Glutamatergic neuron (in vitro differentiated cells): ENCODE measurements at regions not wholly inside any gene's neighbourhood (a gene's known extent, or its start where the extent isn't known, plus 50 kb on each side); places are given as distances from the start of the nearest gene placed in this dataset.
"Not testable (repeated sequence)": the region's sequence is repeated elsewhere in the genome, so short reads cannot be mapped to it uniquely, and the experiment has no call there.

Source experiments
- DNase-seq: peaks from one replicate; pipeline ENCODE4 v3.0.0; 2022
- H3K27ac Mint-ChIP-seq: one replicate; pipeline ENCODE4 v1.8.0; 2020; ENCODE audit warnings: mild to moderate bottlenecking, mixed read lengths, inconsistent platforms; ENCODE audit not compliant: unreplicated experiment
- H3K27me3 Mint-ChIP-seq: one replicate; pipeline ENCODE4 v1.8.0; 2020; ENCODE audit warnings: mild to moderate bottlenecking, moderate library complexity, mixed read lengths, inconsistent platforms; ENCODE audit not compliant: unreplicated experiment
- H3K36me3 Mint-ChIP-seq: one replicate; pipeline ENCODE4 v1.8.0; 2020; ENCODE audit warnings: mild to moderate bottlenecking, mixed read lengths, inconsistent platforms; ENCODE audit not compliant: unreplicated experiment
- H3K4me1 Mint-ChIP-seq: one replicate; pipeline ENCODE4 v1.8.0; 2020; ENCODE audit warnings: mild to moderate bottlenecking, low read depth, mixed read lengths, inconsistent platforms; ENCODE audit not compliant: unreplicated experiment
- H3K4me3 Mint-ChIP-seq: one replicate; pipeline ENCODE4 v1.8.0; 2020; ENCODE audit warnings: mild to moderate bottlenecking, mixed read lengths, inconsistent platforms; ENCODE audit not compliant: unreplicated experiment
- H3K9me3 Mint-ChIP-seq: one replicate; pipeline ENCODE4 v1.8.0; 2020; ENCODE audit warnings: mild to moderate bottlenecking, moderate library complexity, mixed read lengths, inconsistent platforms; ENCODE audit not compliant: unreplicated experiment
- TF ChIP-seq, protein P1 (sequence below): fragments of 200-600 bp; sonication (generic); IDR thresholded peaks from one replicate; pipeline ENCODE4 v1.5.0; 2021; ENCODE audit not compliant: partially characterized antibody, unreplicated experiment

- H3K36me3 Mint-ChIP-seq, result no peaks in the 10 kb centered on the region
- no peak for DNase-seq
- H3K27me3 Mint-ChIP-seq, result no peaks in the 10 kb centered on the region
- TF ChIP-seq, protein P1, sequence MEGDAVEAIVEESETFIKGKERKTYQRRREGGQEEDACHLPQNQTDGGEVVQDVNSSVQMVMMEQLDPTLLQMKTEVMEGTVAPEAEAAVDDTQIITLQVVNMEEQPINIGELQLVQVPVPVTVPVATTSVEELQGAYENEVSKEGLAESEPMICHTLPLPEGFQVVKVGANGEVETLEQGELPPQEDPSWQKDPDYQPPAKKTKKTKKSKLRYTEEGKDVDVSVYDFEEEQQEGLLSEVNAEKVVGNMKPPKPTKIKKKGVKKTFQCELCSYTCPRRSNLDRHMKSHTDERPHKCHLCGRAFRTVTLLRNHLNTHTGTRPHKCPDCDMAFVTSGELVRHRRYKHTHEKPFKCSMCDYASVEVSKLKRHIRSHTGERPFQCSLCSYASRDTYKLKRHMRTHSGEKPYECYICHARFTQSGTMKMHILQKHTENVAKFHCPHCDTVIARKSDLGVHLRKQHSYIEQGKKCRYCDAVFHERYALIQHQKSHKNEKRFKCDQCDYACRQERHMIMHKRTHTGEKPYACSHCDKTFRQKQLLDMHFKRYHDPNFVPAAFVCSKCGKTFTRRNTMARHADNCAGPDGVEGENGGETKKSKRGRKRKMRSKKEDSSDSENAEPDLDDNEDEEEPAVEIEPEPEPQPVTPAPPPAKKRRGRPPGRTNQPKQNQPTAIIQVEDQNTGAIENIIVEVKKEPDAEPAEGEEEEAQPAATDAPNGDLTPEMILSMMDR, result no peak
- no peak overlapping the region for H3K27ac Mint-ChIP-seq
- H3K4me1 Mint-ChIP-seq, result no peaks in the 10 kb centered on the region
- H3K9me3 Mint-ChIP-seq, result no peaks in the 10 kb centered on the region
- H3K4me3 Mint-ChIP-seq, result no peak overlapping the region
Observed at GRCh38 chr1:65606426-65606825, 186.0 kb downstream of the LEPR start.

GRCh38 chr1:65613884-65614283, 178.8 kb upstream of the PDE4B start:
- TF ChIP-seq, protein P1, result no peak
- DNase-seq, result no peak
- no peak overlapping the region for H3K27ac Mint-ChIP-seq
- no peaks in the 10 kb centered on the region for H3K27me3 Mint-ChIP-seq
- H3K4me3 Mint-ChIP-seq, result no peak overlapping the region
- no peaks in the 10 kb centered on the region for H3K9me3 Mint-ChIP-seq
- H3K36me3 Mint-ChIP-seq, result no peaks in the 10 kb centered on the region
- H3K4me1 Mint-ChIP-seq, result peaks cover 13% of the 10 kb centered on the region

- Mint-ChIP-seq H3K36me3 (no peaks in the 10 kb centered on the region), H3K27ac (no peak overlapping the region), H3K4me1 (peaks cover 13% of the 10 kb centered on the region), H3K27me3 (no peaks in the 10 kb centered on the region), H3K4me3 (no peak overlapping the region), H3K9me3 (no peaks in the 10 kb centered on the region)
- DNase-seq, result no peak
- TF ChIP-seq, protein P1, result no peak
Observed at GRCh38 chr1:65615859-65616258, 176.8 kb upstream of the PDE4B start.

DNA sequence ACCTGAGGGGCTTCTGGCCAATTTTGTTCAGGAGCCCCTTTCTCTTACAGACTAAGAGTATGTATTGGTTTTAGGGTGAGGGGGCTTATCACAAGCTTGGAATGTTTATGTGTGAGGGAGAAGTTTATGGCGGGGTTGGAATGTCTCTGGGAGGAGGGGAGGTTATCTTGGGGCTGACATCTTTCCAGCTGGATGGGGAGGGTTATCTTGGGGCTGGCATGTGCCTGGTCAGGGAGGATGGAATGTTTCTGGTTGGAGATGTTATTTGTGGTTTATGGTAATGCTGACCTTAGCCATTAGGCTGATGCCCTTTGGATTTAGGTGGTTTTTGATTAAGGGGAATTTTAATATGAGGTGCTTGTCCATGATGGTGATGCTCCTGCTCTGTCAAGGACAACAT, 171.0 kb upstream of the PDE4B start:
- not testable (repeated sequence) for H3K27me3 Mint-ChIP-seq, H3K4me3 Mint-ChIP-seq, H3K36me3 Mint-ChIP-seq, H3K4me1 Mint-ChIP-seq, H3K27ac Mint-ChIP-seq, H3K9me3 Mint-ChIP-seq, DNase-seq

DNA sequence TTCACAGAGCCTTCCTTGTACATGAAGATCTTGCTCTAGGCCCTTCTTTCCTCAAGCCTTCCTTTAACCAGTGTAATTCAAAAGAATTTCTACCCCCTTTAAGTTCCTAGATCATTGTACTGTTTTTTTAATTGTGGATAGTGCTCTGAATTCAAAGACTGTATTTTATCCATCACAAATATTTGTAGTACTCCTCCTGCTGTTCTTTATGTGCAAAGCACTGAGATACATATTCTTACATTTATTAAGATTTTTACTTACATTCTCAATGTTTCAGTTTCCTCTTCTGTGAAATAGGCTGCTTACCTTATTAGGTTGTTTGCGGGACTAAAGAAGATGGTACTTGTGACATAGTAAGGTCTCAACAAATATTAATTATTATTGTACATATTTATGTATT, 168.8 kb upstream of the PDE4B start:
- Mint-ChIP-seq H3K9me3 (no peaks in the 10 kb centered on the region), H3K27ac (no peak overlapping the region), H3K4me3 (no peak overlapping the region), H3K36me3 (no peaks in the 10 kb centered on the region), H3K27me3 (peaks cover under 1% of the 10 kb centered on the region), H3K4me1 (peaks cover 2% of the 10 kb centered on the region)
- DNase-seq, result no peak
- TF ChIP-seq, protein P1, result no peak

DNA sequence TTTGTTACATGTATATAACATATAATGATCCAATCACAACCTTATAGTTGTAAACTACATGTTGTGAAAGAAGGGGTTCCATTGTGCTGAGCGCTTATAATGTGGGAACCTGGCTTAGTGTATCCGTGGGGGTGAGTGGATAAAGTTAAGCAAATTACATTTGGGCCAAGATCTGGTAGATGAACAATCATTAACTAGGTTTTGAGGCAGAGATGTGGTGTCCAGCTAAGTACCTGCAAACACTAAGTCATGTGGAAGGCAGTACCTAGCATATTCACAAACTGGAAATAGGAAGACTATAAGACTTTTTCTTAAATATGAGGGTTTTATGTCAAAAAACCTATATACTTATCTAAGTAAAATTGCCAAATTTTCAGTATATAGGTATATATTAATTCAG, 167.2 kb upstream of the PDE4B start:
- no peak for DNase-seq
- no peak overlapping the region for H3K27ac Mint-ChIP-seq
- no peaks in the 10 kb centered on the region for H3K9me3 Mint-ChIP-seq
- TF ChIP-seq, protein P1, result no peak
- no peak overlapping the region for H3K4me3 Mint-ChIP-seq
- H3K27me3 Mint-ChIP-seq, result peaks cover 2% of the 10 kb centered on the region
- H3K36me3 Mint-ChIP-seq, result no peaks in the 10 kb centered on the region
- H3K4me1 Mint-ChIP-seq, result peaks cover 9% of the 10 kb centered on the region
